PC-3 (cell line): ENCODE measurements at regions not wholly inside any gene's neighbourhood (a gene's known extent, or its start where the extent isn't known, plus 50 kb on each side); places are given as distances from the start of the nearest gene placed in this dataset.

Experiments
- CTCF ChIP-seq: fragments of 300-600 bp; sonication (generic); conservative IDR thresholded peaks from 2 replicates; pipeline ENCODE4 v1.5.1; 2017; ENCODE audit warnings: antibody characterized with exemption, low read depth, mild to moderate bottlenecking, low read length
- EZH2phosphoT487 ChIP-seq: fragments of 300-600 bp; sonication (generic); IDR thresholded peaks from 2 replicates; pipeline ENCODE4 v1.6.1; 2018; ENCODE audit warnings: mild to moderate bottlenecking, antibody characterized with exemption, low read length, borderline replicate concordance

GRCh38 chr5:103951776-103952175 is 389.2 kb upstream of the NUDT12 start:
- TF ChIP-seq CTCF (no peak), EZH2phosphoT487 (no peak)
